Epithelial cell of esophagus (primary cell): ENCODE measurements at regions not wholly inside any gene's neighbourhood (a gene's known extent, or its start where the extent isn't known, plus 50 kb on each side); places are given as distances from the start of the nearest gene placed in this dataset.
"Not testable (repeated sequence)": the region's sequence is repeated elsewhere in the genome, so short reads cannot be mapped to it uniquely, and the experiment has no call there.

ENCODE experiments used
- DNase-seq: peaks from one replicate; pipeline ENCODE4 v3.0.0; 2010; ENCODE audit warnings: low read depth
- H3K4me3 ChIP-seq: 2 replicates; pipeline ENCODE4 v1.5.1; 2011; ENCODE audit warnings: mild to moderate bottlenecking, low read length, control low read depth
- CTCF ChIP-seq: IDR thresholded peaks from 2 replicates; pipeline ENCODE4 v1.5.1; 2011; ENCODE audit warnings: low read depth, mild to moderate bottlenecking, low read length, control low read depth, inconsistent platforms; ENCODE audit not compliant: insufficient read depth; ENCODE audit errors: missing control alignments

- DNase-seq: no peak
- no peak overlapping the region for H3K4me3 ChIP-seq
- TF ChIP-seq CTCF: no peak
Measured at GRCh38 chr5:57642066-57642465, 159.5 kb upstream of the ACTBL2 start.

DNA sequence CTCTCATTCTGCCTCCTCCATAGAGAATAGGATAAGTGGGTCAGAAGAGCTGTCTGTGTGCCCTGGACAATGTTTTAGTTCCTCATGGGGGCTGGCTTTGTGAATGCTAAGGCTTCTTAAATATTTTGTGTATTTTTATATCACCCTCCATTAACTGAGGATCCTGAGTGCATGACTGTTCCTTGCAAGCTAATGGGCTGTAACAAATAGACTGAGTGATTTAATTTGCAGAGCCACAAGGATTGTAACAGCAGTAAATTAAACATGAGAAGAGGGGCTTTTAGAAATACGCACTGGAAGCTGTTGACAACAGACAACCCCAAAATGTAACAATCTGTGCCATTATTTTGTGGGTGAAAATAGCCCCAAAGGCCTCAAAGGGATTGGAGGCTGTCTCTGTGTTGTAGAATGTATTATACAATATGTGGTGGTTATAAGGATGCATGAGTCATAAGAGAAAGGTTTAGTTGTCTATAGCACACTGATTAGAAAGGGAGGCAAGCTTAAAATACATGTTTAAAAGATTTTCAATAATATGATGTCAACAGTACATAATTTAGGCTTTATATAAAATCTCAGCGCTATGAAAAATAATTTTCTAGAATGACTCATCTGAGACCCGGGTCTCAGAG lies 152.7 kb upstream of the ACTBL2 start:
- no peak overlapping the region for H3K4me3 ChIP-seq
- TF ChIP-seq CTCF: no peak
- DNase-seq: no peak

GRCh38 chr5:57632937-57633336 lies 150.3 kb upstream of the ACTBL2 start:
- TF ChIP-seq CTCF: no peak
- DNase-seq: peak; percentile 4
- H3K4me3 ChIP-seq: no peak overlapping the region

DNA sequence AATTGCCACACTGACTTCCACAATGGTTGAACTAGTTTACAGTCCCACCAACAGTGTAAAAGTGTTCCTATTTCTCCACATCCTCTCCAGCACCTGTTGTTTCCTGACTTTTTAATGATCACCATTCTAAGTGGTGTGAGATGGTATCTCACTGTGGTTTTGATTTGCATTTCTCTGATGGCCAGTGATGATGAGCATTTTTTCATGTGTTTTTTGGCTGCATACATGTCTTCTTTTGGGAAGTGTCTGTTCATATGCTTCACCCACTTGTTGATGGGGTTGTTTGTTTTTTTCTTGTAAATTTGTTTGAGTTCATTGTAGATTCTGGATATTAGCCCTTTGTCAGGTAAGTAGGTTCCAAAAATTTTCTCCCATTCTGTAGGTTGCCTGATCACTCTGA lies 148.5 kb upstream of the ACTBL2 start:
- H3K4me3 ChIP-seq, DNase-seq: not testable (repeated sequence)

- no peak overlapping the region for H3K4me3 ChIP-seq
- DNase-seq: no peak
- no peak for TF ChIP-seq CTCF
Measured at GRCh38 chr5:57627661-57628060, 145.1 kb upstream of the ACTBL2 start.

GRCh38 chr5:57626703-57627102 lies 144.1 kb upstream of the ACTBL2 start:
- no peak overlapping the region for H3K4me3 ChIP-seq
- no peak for TF ChIP-seq CTCF
- DNase-seq: no peak

- H3K4me3 ChIP-seq: no peak overlapping the region
- TF ChIP-seq CTCF: no peak
- no peak for DNase-seq
Measured at GRCh38 chr5:57621624-57622023, 139.0 kb upstream of the ACTBL2 start.
